GM19025 (cell line): ENCODE measurements at regions not wholly inside any gene's neighbourhood (a gene's known extent, or its start where the extent isn't known, plus 50 kb on each side); places are given as distances from the start of the nearest gene placed in this dataset.
"Not testable (repeated sequence)": the region's sequence is repeated elsewhere in the genome, so short reads cannot be mapped to it uniquely, and the experiment has no call there.

ENCODE experiments used
- ATAC-seq: cut with Tn5 transposase; IDR thresholded peaks from one replicate; pipeline ENCODE4 v1.9.1; 2021; ENCODE audit warnings: mild to moderate bottlenecking, low read depth, moderate library complexity; ENCODE audit not compliant: unreplicated experiment

- no peak for ATAC-seq
Measured at GRCh38 chr6:170088582-170088955, 202.3 kb downstream of the DLL1 start.

GRCh38 chr6:170087941-170088581 is 202.8 kb downstream of the DLL1 start:
- no peak for ATAC-seq

- ATAC-seq, result not testable (repeated sequence)
Measured at GRCh38 chr6:170087421-170087780, 203.5 kb downstream of the DLL1 start.

- ATAC-seq, result no peak
Measured at GRCh38 chr6:170086639-170087420, 204.0 kb downstream of the DLL1 start.

GRCh38 chr6:170085475-170086401 is 205.1 kb downstream of the DLL1 start:
- no peak for ATAC-seq

- no peak for ATAC-seq
Measured at GRCh38 chr6:170084166-170084730, 206.6 kb downstream of the DLL1 start.

GRCh38 chr6:170083236-170084051 is 207.4 kb downstream of the DLL1 start:
- no peak for ATAC-seq

GRCh38 chr6:170082531-170083187 is 208.2 kb downstream of the DLL1 start:
- ATAC-seq, result no peak

- no peak for ATAC-seq
Measured at GRCh38 chr6:170082067-170082466, 208.8 kb downstream of the DLL1 start.

GRCh38 chr6:170081556-170081955 is 209.3 kb downstream of the DLL1 start:
- ATAC-seq, result no peak

GRCh38 chr6:170080828-170081371 is 210.0 kb downstream of the DLL1 start:
- ATAC-seq, result no peak

- no peak for ATAC-seq
Measured at GRCh38 chr6:170080169-170080827, 210.6 kb downstream of the DLL1 start.

GRCh38 chr6:170076466-170077165 is 214.3 kb downstream of the DLL1 start:
- ATAC-seq, result no peak

GRCh38 chr6:170075659-170076223 is 215.1 kb downstream of the DLL1 start:
- ATAC-seq, result no peak

- no peak for ATAC-seq
Measured at GRCh38 chr6:170074907-170075306, 216.0 kb downstream of the DLL1 start.

- ATAC-seq, result no peak
Measured at GRCh38 chr6:170074435-170074834, 216.4 kb downstream of the DLL1 start.

GRCh38 chr6:170073846-170074245 is 217.0 kb downstream of the DLL1 start:
- no peak for ATAC-seq

GRCh38 chr6:170072246-170072645 is 218.6 kb downstream of the DLL1 start:
- ATAC-seq, result no peak
